A204.1 (cell line): ENCODE measurements at regions not wholly inside any gene's neighbourhood (a gene's known extent, or its start where the extent isn't known, plus 50 kb on each side); places are given as distances from the start of the nearest gene placed in this dataset.
"Not testable (repeated sequence)": the region's sequence is repeated elsewhere in the genome, so short reads cannot be mapped to it uniquely, and the experiment has no call there.

Source experiments
- FAIRE-seq: peaks from 2 replicates; lab custom pipeline; 2012; peaks lifted over from hg19 to GRCh38; lab: Jason Lieb, UNC

- no peak for FAIRE-seq
Measured at GRCh38 chr1:96074876-96075577, 646.6 kb upstream of the PTBP2 start.

- FAIRE-seq = no peak
Measured at GRCh38 chr1:96075704-96076455, 645.7 kb upstream of the PTBP2 start.

GRCh38 chr1:96076589-96076988 is 645.0 kb upstream of the PTBP2 start:
- no peak for FAIRE-seq

GRCh38 chr1:96079581-96079980 is 642.0 kb upstream of the PTBP2 start:
- FAIRE-seq = no peak

- FAIRE-seq = no peak
Measured at GRCh38 chr1:96080925-96081324, 640.7 kb upstream of the PTBP2 start.

GRCh38 chr1:96087719-96088118 is 633.9 kb upstream of the PTBP2 start:
- no peak for FAIRE-seq

- no peak for FAIRE-seq
Measured at GRCh38 chr1:96090134-96090533, 631.5 kb upstream of the PTBP2 start.

- FAIRE-seq = no peak
Measured at GRCh38 chr1:96095849-96096612, 625.6 kb upstream of the PTBP2 start.

- FAIRE-seq = no peak
Measured at GRCh38 chr1:96096613-96097321, 624.8 kb upstream of the PTBP2 start.

GRCh38 chr1:96104506-96104905 is 617.1 kb upstream of the PTBP2 start:
- FAIRE-seq = no peak

GRCh38 chr1:96104906-96105305 is 616.7 kb upstream of the PTBP2 start:
- no peak for FAIRE-seq

GRCh38 chr1:96116731-96117130 is 604.9 kb upstream of the PTBP2 start:
- no peak for FAIRE-seq

GRCh38 chr1:96130432-96130831 is 591.2 kb upstream of the PTBP2 start:
- no peak for FAIRE-seq

- FAIRE-seq = no peak
Measured at GRCh38 chr1:96144636-96145035, 576.9 kb upstream of the PTBP2 start.

- FAIRE-seq = no peak
Measured at GRCh38 chr1:96145492-96145891, 576.1 kb upstream of the PTBP2 start.

GRCh38 chr1:96152957-96153356 is 568.6 kb upstream of the PTBP2 start:
- FAIRE-seq = not testable (repeated sequence)

- FAIRE-seq = no peak
Measured at GRCh38 chr1:96157101-96157500, 564.5 kb upstream of the PTBP2 start.

GRCh38 chr1:96159379-96159778 is 562.2 kb upstream of the PTBP2 start:
- no peak for FAIRE-seq

GRCh38 chr1:96164053-96164452 is 557.5 kb upstream of the PTBP2 start:
- no peak for FAIRE-seq

- FAIRE-seq = no peak
Measured at GRCh38 chr1:96178053-96178452, 543.5 kb upstream of the PTBP2 start.

- FAIRE-seq = no peak
Measured at GRCh38 chr1:96183485-96183884, 538.1 kb upstream of the PTBP2 start.

- FAIRE-seq = no peak
Measured at GRCh38 chr1:96183928-96184327, 537.7 kb upstream of the PTBP2 start.

GRCh38 chr1:96185181-96185580 is 536.4 kb upstream of the PTBP2 start:
- FAIRE-seq = no peak
